Fibroblast of skin of scalp (primary cell): ENCODE measurements at regions not wholly inside any gene's neighbourhood (a gene's known extent, or its start where the extent isn't known, plus 50 kb on each side); places are given as distances from the start of the nearest gene placed in this dataset.
"Not testable (repeated sequence)": the region's sequence is repeated elsewhere in the genome, so short reads cannot be mapped to it uniquely, and the experiment has no call there.

ENCODE experiments used
- DNase-seq: peaks from one replicate; pipeline ENCODE4 v3.0.0-alpha.2; 2013

DNA sequence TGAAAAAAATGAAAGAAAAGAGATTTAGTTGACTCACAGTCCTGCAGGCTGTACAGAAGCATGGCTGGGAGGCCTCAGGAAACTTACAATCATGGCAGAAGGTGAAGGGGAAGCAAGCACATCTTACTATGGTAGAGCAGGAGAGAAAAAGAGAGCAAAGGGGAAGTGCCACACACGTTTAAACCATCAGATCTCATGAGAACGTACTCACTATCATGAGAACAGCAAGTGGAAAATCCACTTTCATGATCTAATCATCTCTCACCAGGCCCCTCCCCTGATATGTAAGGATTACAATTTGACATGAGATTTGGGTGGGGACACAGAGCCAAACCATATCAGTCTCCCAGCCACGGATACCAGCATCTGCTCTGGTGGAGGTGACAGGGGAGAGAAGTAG lies 50.8 kb upstream of the CPOX start:
- DNase-seq = no peak

DNA sequence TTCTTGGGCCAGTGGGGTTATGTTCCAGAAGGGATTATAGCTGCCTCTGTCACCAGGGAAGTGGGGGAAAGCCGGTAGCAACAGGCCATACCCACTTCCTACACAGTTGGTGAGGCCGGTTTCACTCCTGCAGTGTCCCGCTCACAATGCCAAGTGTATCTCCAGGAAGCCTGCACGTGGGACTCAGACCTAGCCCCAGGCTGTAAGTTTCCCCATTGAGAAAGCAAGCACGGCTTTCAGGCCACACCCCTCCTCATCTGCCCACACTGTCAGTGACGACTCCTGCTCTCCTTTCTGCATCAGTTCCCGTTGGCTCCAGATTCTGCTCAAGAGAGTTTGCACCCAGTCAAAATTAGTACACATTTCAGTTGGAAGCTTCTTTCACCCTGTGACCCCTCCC lies 51.6 kb upstream of the CPOX start:
- no peak for DNase-seq

- DNase-seq = no peak
Measured at GRCh38 chr3:98646680-98647079, 53.3 kb upstream of the CPOX start.

DNA sequence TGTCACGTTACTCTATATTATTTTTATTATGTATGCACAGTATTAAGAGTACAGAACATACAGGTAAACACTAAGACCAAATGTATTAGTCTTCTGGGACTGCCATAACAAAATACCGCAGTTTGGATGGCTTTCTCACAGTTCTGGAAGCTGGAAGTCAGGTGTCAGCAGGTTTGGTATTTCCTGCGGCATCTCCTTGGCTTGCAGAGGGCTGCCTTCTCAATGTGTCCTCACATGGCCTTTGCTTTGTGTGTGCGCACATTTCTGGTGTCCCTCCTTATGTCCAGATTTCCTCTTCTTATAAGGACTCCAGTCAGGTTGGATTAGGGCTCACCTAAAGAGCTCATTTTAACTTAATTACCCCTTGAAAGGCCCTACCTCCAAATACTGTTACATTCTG lies 53.8 kb upstream of the CPOX start:
- no peak for DNase-seq

- no peak for DNase-seq
Measured at GRCh38 chr3:98650971-98651779, 57.8 kb upstream of the CPOX start.

DNA sequence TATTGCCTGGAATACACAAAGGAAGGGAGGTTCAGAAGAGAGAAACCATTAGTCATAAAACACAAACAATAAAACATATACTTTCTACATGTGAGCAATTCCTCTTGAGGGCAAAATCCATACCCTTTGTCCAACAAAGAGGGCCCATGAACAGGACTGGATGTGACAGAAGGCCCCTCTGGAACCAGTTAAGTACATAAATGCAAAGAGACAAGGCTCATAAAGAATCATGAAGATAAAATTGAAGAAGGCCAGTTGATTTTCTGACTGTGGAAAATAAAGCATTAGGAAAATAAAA lies 58.3 kb upstream of the CPOX start:
- DNase-seq = no peak

- DNase-seq = no peak
Measured at GRCh38 chr3:98655666-98656065, 62.3 kb upstream of the CPOX start.

DNA sequence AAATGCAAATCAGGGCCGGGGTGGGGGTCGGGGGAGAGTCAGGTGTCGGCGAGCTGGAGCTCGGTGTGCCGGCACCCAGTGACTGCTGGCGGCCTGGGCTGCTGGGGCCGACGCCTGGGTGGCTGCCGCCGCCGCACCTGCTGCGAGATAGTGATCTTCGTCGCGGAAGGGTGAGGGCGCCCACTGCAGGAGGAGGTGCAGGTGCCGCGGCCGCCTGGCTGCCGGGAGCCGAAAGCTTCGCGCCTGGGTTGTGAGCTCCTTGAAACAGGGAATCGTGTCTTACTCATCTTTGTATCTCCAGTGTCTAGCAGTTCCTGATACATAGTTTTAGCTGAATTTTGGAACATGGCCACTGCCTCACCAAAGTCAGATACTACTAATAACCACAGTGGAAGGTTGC lies 64.0 kb upstream of the CPOX start:
- no peak for DNase-seq

GRCh38 chr3:98662699-98663098 lies 69.3 kb upstream of the CPOX start:
- DNase-seq = no peak

- DNase-seq = no peak
Measured at GRCh38 chr3:98670020-98670419, 76.6 kb upstream of the CPOX start.

GRCh38 chr3:98679986-98680385 lies 83.2 kb upstream of the ST3GAL6 start:
- DNase-seq = no peak

- DNase-seq = no peak
Measured at GRCh38 chr3:98680723-98681122, 82.4 kb upstream of the ST3GAL6 start.

DNA sequence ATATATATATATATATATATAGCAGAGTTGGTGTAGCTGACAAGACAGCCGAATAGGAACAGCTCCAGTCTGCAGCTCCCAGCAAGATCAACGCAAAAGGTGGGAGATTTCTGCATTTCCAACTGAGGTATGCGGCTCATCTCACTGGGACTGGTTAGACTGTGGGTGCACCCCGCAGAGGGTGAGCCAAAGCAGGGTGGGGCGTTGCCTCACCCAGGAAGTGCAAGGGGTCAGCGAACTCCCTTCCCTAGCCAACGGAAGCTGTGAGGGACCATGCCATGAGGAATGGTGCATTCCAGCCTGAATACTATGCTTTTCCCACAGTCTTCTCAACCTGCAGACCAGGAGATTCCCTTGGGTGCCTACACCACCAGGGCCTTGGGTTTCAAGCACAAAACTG lies 81.7 kb upstream of the ST3GAL6 start:
- DNase-seq = no peak

- not testable (repeated sequence) for DNase-seq
Measured at GRCh38 chr3:98682391-98682790, 80.7 kb upstream of the ST3GAL6 start.

GRCh38 chr3:98688363-98688762 lies 74.8 kb upstream of the ST3GAL6 start:
- no peak for DNase-seq

DNA sequence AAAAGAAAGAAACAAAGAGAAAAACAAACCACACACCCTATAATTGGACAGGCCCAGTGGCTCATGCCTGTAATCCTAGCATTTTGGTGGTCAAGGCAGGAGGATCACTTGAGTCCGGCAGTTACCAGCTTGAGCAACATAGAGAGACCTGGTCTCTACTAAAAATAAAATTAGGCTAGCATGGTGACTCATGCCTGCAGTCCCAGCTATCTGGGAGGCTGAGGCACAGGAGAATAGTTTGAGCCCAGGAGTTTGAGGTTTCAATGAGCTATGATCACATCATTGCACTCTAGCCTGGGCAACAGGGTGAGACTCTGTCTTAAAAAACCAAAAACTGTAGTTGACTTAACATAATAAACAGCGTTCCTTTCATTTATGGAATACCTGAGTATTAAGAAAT lies 72.3 kb upstream of the ST3GAL6 start:
- DNase-seq = no peak

- no peak for DNase-seq
Measured at GRCh38 chr3:98691897-98692296, 71.2 kb upstream of the ST3GAL6 start.

DNA sequence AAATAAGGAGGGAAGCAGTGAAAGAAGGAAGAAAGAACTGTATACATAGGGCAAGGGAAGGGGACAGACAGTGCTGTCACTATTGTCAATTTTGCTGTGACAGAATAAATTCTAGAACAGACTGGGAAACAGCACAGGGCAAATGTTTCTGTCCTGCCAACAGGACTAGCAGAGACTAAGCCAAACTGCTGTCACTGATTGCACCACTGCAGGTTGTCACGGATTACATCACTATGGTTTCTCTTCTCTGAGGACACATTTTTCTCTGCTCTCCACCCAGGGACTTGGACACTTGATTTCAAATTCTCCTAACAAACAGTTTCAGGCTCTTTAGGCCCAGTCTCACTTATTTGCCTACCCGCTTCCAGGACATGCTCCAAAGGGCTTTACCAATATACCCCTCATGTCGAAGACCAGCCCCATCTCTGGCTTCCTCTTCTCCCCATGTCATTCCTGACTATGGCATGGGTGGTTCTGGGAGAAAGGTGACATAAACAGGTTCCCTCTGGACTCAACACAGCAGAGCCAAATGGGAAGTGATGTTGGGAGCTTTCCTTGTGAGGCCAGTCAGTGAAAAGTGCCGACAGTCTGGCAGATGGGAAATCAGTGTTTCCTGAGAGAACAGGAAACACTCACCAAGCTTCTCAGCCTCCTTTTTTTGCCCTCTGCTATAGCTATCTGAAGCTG lies 70.2 kb upstream of the ST3GAL6 start:
- DNase-seq = no peak

DNA sequence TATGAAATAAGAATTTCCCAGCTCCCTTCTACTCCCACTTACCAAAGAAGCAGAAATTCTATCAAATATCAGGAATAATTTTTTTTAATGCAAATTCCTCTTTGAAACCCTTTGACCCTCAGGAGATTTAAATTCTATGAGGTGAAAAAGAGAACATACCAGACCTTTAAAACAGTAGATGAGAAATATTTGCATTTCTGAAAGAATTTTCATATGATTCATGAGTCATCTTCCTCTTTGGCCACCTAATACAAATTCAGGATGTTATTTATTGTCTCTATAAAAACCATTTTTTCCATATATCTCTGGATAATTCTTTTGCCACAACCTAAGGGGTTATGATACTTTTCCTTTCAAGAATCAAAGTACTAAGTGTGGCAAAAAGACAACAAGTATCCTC lies 67.3 kb upstream of the ST3GAL6 start:
- DNase-seq = no peak

- not testable (repeated sequence) for DNase-seq
Measured at GRCh38 chr3:98696296-98696695, 66.8 kb upstream of the ST3GAL6 start.

DNA sequence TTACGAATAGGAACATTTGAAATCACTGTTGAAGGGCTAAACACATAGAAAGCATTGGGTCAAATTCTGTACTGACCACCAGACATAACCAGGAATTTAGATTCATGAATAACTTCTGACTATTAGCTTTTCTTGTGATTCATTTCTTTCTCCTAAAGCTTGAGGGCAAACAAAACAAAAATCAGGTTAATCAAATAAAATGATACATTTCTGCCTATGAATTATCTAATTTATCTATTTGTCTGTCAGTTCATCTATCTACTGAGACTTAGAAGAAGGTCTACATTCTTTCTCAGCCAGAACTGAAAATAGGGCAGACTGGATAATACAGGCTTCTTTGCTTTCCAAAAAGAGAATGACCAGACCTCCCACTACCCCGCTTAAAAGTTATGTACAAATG lies 65.9 kb upstream of the ST3GAL6 start:
- DNase-seq = no peak

- DNase-seq = no peak
Measured at GRCh38 chr3:98699132-98699531, 64.0 kb upstream of the ST3GAL6 start.

- DNase-seq = no peak
Measured at GRCh38 chr3:98701071-98701675, 62.0 kb upstream of the ST3GAL6 start.

DNA sequence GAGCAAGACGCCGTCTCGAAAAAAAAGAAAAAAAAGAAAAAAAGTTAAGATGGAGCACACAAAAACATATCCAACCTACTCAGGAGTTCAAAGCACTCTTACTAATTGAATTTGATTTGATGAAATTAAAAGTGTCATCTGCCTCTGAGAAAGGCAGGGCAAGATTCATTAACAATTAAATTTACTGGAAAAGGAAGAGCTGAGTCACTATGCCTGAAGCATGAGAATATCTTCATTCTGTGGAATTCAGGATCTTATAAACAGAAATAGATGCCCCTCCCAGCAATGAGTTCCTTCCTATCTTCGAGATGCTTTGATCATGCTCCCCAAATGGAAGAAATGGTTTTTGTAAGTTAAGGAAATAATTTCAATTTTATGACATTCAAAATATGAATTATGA lies 61.0 kb upstream of the ST3GAL6 start:
- DNase-seq = no peak
